PC-3 (cell line): ENCODE measurements at regions not wholly inside any gene's neighbourhood (a gene's known extent, or its start where the extent isn't known, plus 50 kb on each side); places are given as distances from the start of the nearest gene placed in this dataset.

ENCODE experiments used
- EZH2 ChIP-seq: fragments of 300-600 bp; sonication (generic); IDR thresholded peaks from one replicate; pipeline ENCODE4 v1.6.1; 2017; ENCODE audit warnings: antibody characterized with exemption, mild to moderate bottlenecking, low read length; ENCODE audit not compliant: unreplicated experiment
- TF ChIP-seq, protein P1 (sequence below): fragments of 300-600 bp; sonication (generic); conservative IDR thresholded peaks from 2 replicates; pipeline ENCODE4 v1.5.1; 2017; ENCODE audit warnings: antibody characterized with exemption, low read depth, mild to moderate bottlenecking, low read length

DNA sequence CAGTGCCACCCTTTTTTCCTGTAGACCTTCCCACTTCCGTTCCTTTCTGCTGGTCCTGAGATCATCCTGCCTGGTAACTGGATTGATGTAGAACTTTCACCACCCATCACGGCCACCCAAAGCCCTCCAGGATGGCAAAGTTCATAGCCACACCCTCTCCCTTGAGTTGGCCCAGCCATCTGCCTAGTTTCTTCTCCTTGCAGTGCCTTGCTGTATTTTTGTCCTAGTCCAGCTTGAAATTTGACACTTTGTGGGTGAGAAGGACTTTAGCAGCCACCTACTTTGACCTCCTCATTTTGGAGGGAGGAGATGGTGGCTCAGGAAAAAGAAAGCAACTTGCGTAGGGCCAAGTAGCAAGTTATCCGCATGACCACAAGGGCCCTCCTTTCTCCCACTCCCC, 140.7 kb downstream of the BUB3 start:
- TF ChIP-seq, protein P1, sequence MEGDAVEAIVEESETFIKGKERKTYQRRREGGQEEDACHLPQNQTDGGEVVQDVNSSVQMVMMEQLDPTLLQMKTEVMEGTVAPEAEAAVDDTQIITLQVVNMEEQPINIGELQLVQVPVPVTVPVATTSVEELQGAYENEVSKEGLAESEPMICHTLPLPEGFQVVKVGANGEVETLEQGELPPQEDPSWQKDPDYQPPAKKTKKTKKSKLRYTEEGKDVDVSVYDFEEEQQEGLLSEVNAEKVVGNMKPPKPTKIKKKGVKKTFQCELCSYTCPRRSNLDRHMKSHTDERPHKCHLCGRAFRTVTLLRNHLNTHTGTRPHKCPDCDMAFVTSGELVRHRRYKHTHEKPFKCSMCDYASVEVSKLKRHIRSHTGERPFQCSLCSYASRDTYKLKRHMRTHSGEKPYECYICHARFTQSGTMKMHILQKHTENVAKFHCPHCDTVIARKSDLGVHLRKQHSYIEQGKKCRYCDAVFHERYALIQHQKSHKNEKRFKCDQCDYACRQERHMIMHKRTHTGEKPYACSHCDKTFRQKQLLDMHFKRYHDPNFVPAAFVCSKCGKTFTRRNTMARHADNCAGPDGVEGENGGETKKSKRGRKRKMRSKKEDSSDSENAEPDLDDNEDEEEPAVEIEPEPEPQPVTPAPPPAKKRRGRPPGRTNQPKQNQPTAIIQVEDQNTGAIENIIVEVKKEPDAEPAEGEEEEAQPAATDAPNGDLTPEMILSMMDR: no peak
- TF ChIP-seq EZH2: no peak
